22Rv1 (cell line): ENCODE measurements at regions not wholly inside any gene's neighbourhood (a gene's known extent, or its start where the extent isn't known, plus 50 kb on each side); places are given as distances from the start of the nearest gene placed in this dataset.

Experiments used
- H3K27ac ChIP-seq: fragments of 450-650 bp; 2 replicates; pipeline ENCODE4 v1.5.1; 2017
- CTCF ChIP-seq: fragments of 450-650 bp; IDR thresholded peaks from 2 replicates; pipeline ENCODE4 v1.5.1; 2017; ENCODE audit warnings: mild to moderate bottlenecking
- ZFX ChIP-seq: fragments of 450-650 bp; IDR thresholded peaks from 2 replicates; pipeline ENCODE4 v1.6.1; 2017; ENCODE audit warnings: antibody characterized with exemption, borderline replicate concordance

DNA sequence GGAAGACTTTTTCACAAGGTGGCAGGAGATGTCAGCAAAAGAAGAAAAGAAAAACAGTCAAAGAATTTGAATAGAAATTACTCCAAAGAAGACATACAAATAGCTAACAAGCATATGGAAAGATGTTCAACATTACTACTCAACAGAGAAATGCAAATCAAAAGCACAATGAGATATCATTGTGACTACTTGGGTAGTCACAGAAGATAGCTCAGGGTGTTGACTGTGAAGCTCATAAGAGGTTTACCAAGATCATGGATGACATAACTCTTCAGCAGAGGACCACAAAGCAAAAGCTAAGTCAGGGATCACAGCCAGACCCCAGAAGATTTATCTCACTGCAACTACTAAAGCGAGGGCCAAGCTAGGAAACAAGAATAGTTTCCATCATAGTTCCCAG lies 53.0 kb upstream of the TANK start:
- H3K27ac ChIP-seq = no peak overlapping the region
- TF ChIP-seq CTCF (no peak), ZFX (no peak)
